M059J (cell line): ENCODE measurements at regions not wholly inside any gene's neighbourhood (a gene's known extent, or its start where the extent isn't known, plus 50 kb on each side); places are given as distances from the start of the nearest gene placed in this dataset.

Experiments used
- DNase-seq: peaks from one replicate; pipeline ENCODE4 v3.0.0-alpha.2; 2012; ENCODE audit warnings: low read depth

GRCh38 chr14:71202881-71203280, 295.6 kb downstream of the PCNX1 start:
- DNase-seq, result no peak

DNA sequence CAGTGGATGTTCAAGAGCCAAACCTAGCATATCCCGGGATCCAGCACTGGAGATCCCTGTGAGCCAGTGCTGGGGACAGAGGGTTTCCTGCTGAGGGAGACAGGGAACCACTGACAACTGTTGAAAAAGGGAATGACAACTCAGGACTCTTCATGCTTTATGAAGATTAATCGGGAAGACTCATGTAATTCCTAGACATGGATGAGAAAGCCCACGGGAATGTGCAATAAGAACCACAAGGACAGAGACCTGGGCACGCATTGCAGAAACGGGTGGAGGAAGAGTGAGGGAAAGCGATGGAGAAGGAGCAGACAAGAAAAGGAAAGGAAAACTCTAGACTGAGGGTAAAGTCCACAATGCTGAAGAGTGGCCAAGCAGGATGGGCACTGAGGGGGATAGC, 296.0 kb downstream of the PCNX1 start:
- DNase-seq, result peak; percentile 54

DNA sequence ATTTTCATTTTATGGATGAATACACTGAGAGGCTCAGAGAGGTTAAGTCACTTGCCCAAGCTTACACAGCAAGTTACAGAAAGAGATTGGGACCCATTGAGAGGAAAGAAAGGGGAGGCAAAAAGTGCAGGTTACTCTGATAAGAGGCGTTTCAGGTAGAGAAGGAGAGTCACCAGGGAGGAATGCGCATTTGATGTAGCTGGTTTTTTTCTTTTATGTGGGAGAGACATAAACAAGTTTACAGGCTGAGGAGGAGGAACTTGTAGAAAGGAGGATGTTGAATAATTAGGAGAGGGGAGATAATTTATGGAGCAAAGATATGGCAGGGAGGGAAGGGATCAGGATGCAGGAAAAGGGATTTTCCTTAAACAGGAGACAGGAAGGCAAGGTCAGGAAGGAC, 297.0 kb downstream of the PCNX1 start:
- no peak for DNase-seq

DNA sequence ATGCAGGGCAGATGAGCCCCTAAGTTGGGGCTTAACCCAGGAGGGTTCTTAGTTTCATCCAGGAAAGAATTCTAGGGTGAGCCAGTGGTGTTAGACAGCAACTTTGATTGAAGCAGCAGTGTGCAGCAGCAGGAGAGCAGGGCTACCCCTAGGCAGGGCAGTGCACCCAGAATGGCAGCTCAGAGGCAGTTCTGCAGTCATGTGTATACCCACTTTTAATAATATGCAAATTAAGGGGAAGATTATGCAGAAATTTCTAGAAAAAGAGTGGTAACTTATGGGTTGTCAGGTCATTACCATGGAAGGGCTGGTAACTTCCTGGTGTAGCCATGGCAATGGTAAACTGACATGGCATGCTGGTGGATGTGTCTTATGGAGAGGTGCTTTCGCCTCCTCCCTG, 297.5 kb downstream of the PCNX1 start:
- no peak for DNase-seq

GRCh38 chr14:71206123-71206522, 298.9 kb downstream of the PCNX1 start:
- DNase-seq, result no peak

- peak; percentile 92 for DNase-seq
Measured at GRCh38 chr14:71206766-71207371, 299.6 kb downstream of the PCNX1 start.

DNA sequence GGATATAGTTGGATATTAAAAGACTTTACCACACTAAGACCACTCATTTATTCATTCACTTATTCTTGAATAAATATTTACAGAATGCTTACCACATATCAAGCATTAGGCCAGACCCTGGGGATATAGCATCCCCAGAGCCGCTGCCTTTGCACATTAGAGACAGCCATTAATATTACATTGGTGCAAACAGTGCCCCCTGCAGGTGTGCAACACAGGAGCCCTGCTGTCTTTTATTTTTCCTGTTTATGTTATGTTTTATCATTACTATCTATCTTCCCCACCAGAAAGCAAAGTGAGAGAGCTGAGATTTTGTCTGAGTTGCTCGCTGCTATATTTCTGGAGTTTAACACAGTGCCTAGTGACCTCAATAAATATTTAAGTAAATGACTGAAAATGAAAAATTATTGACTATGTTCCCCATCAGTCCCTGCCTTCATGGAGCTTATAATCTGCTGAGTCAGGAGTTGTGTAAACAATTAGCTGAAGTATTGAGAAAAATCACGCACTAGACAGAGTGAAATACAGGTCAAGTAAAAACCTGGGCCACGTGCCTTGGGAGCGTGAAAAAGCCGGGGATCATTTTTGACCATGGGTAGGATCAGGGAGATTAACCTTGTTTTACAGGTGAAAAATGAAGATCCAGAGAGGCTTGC, 301.6 kb downstream of the PCNX1 start:
- DNase-seq, result no peak

- no peak for DNase-seq
Measured at GRCh38 chr14:71209888-71210287, 302.6 kb downstream of the PCNX1 start.

- DNase-seq, result no peak
Measured at GRCh38 chr14:71212093-71212492, 304.8 kb downstream of the PCNX1 start.

GRCh38 chr14:71212683-71213107, 305.4 kb downstream of the PCNX1 start:
- DNase-seq, result no peak

DNA sequence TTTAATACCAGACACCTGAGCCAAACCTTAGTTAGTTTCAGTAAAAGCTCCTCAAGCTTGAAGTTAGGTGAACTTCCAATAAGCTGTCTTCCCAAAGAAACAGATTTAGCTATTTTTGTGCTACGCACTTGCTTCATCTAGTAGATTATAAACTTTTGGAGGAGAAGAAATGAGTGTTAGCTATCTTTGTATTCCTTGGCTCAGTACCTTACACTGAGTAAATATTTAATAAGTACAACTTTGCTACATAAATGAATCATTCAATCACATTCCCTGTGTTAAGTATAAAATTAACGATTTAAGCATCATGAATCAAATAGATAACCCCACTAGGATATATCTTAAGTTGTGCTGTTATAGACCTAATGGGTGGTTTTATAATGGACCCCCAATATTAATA, 307.0 kb downstream of the PCNX1 start:
- DNase-seq, result no peak

- no peak for DNase-seq
Measured at GRCh38 chr14:71220462-71220861, 313.2 kb downstream of the PCNX1 start.

DNA sequence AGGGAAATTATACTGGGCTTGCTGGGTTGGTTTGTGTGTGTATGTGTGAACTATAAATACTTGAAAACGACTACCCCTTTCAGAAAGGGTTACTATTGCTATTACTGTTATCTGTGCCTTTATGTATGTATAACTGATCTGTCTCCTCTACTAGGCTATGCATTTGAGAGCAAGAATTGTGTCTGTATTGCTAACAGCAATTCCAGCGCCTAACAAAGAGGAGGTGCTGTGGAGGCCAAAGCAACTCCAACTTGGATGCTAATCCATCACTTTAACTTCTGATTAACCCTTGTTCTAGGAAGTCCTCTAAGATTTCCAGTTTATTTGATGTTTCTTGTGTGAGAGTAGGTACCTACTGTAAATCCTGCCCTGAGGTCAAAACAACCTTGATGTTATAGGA, 313.9 kb downstream of the PCNX1 start:
- DNase-seq, result no peak

- DNase-seq, result no peak
Measured at GRCh38 chr14:71225113-71225512, 317.9 kb downstream of the PCNX1 start.

- peak; percentile 26 for DNase-seq
Measured at GRCh38 chr14:71228711-71229110, 321.5 kb downstream of the PCNX1 start.

GRCh38 chr14:71229875-71230274, 322.6 kb downstream of the PCNX1 start:
- DNase-seq, result no peak

- DNase-seq, result no peak
Measured at GRCh38 chr14:71230897-71231296, 323.6 kb downstream of the PCNX1 start.

DNA sequence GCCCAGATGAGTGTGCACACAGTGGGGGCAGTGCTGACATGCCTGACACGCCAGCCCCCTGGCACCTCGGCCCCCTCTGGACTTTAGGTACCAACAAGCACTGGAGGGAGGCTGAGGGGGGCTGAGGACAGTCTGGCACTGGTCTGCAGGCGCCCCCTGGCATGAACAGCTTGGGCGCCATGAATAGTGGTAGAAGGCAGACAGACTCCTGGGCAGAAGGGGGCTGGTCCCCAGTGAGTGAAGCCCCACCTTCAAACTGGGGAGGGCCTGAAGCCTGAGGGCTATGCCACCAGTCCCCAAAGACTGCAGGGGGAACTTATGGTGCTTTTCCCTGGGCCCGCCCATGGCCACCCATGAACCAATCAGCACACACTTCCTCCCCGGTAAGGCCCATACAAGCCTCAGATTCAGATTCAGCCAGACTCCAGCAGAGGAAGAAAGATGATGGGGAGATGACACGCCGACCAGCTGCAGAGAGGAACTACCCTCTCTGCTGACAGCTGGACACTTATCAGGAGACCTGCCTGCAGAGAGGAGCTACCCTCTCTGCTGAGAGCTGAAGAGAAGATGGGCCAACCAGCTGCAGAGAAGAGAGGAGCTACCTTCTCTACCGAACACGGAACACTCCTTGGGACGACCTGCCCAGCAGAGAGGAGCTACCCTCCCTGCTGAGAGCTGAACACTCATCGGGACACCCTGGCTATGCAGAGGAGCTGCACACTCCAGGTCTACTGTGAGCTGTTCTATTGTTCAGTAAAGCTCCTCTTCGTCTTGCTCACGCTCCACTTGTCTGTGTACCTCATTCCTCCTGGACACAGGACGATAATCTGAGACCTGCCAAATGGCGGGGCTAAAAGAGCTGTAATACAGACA, 324.5 kb downstream of the PCNX1 start:
- no peak for DNase-seq

GRCh38 chr14:71232506-71232905, 325.2 kb downstream of the PCNX1 start:
- no peak for DNase-seq

DNA sequence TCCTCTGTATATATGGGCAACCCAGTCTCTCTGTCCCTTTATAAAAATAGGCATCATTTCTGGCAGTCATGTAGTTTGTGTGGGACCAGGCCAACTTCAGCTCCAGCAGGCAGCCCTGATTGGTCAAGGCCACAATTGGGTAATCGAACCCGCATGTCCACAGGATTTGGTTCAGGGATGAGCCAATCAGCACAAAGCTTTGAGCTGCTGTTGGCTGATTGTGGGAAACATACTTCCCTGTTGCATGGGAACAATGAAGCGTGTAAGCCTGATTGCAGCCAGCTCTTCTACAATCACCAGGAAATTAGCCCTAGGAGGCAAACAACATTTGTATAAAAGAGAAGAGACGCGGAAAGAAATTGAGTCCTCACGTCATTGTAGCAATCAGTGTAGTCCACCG, 328.6 kb downstream of the PCNX1 start:
- DNase-seq, result no peak

DNA sequence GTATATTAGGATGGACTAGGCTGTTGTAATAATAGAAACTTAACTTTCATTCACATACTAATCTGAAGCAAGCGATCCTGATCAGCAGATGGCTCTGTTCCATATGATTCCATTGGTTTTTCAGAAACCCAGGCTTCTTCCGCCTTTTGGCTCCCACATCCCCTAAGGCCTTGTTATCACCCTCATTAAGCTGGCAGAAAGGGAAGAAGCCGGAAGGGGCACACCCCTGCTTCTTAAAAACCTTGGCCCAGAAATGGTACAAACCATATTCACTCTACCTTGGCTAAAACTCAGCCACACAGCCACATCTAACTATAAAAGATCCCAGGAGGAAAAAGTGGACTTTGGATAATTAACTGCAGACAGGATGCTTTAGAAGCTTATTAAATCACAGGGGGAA, 329.2 kb downstream of the PCNX1 start:
- no peak for DNase-seq

GRCh38 chr14:71237556-71237955, 330.3 kb downstream of the PCNX1 start:
- no peak for DNase-seq

DNA sequence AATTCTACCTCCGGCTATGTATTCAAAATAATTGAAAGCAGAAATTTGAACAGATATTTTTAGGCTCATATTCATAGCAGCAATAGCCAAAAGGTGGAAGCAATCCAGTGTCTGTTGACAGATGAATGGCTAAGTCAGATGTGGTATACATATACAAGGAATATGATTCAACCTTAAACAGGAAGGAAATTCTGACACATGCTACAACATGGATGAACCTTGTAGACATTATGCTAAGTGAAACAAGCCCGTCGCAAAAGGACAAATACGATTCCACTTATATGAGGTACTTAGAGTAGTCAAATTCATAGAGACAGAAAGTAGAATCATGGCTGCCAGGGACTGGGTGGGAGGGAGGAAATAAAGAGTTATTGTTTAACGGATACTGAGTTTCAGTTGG, 331.6 kb downstream of the PCNX1 start:
- DNase-seq, result no peak
